Hepatocyte (in vitro differentiated cells): ENCODE measurements at regions not wholly inside any gene's neighbourhood (a gene's known extent, or its start where the extent isn't known, plus 50 kb on each side); places are given as distances from the start of the nearest gene placed in this dataset.

Experiments
- EZH2 ChIP-seq: fragments of 200-600 bp; sonication (generic); IDR thresholded peaks from 2 replicates; pipeline ENCODE4 v1.6.1; 2016; ENCODE audit warnings: antibody characterized with exemption, mild to moderate bottlenecking, borderline replicate concordance
- TF ChIP-seq, protein P1 (sequence below): fragments of 200-600 bp; sonication (generic); IDR thresholded peaks from 2 replicates; pipeline ENCODE4 v1.5.1; 2016; ENCODE audit warnings: antibody characterized with exemption, mild to moderate bottlenecking; ENCODE audit not compliant: poor library complexity

DNA sequence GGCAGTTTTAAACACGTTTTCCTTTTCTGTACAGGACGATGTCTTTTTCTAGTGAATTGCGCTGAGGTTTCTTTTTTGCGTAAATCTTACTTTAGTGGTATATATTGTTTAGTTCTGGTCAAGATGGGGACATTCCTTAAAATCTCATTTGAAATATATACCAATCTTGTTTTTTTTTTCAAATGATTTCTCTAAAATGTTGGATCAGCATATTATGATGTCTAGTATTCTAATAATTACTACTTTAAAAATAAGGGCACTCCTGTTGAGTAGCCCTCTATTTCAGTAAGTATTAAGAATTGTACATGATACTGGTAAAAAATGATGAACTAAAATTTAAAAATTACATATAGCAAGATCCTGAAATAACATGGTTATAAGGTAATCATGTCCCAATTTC, 224.1 kb upstream of the ARHGAP24 start:
- TF ChIP-seq, protein P1, sequence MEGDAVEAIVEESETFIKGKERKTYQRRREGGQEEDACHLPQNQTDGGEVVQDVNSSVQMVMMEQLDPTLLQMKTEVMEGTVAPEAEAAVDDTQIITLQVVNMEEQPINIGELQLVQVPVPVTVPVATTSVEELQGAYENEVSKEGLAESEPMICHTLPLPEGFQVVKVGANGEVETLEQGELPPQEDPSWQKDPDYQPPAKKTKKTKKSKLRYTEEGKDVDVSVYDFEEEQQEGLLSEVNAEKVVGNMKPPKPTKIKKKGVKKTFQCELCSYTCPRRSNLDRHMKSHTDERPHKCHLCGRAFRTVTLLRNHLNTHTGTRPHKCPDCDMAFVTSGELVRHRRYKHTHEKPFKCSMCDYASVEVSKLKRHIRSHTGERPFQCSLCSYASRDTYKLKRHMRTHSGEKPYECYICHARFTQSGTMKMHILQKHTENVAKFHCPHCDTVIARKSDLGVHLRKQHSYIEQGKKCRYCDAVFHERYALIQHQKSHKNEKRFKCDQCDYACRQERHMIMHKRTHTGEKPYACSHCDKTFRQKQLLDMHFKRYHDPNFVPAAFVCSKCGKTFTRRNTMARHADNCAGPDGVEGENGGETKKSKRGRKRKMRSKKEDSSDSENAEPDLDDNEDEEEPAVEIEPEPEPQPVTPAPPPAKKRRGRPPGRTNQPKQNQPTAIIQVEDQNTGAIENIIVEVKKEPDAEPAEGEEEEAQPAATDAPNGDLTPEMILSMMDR, result no peak
- no peak for TF ChIP-seq EZH2
